ENCODE measurements at regions not wholly inside any gene's neighbourhood (a gene's known extent, or its start where the extent isn't known, plus 50 kb on each side); places are given as distances from the start of the nearest gene placed in this dataset.

- TF ChIP-seq CTCF (IDR thresholded peaks at IDR 0.05) (no peak), POLR2A (IDR thresholded peaks at IDR 0.05) (no peak)
These were observed 133.9 kb upstream of the SPEF2 start for GRCh38 chr5:35483780-35484179.

Data from esophagus squamous epithelium (tissue), 4 donors.